Liver (tissue), 8 donors: ENCODE measurements at regions not wholly inside any gene's neighbourhood (a gene's known extent, or its start where the extent isn't known, plus 50 kb on each side); places are given as distances from the start of the nearest gene placed in this dataset.

ENCODE experiments used
- DNase-seq: peaks from one replicate; pipeline ENCODE4 v3.0.0-alpha.2; 2017; ENCODE audit warnings: low spot score
- H3K27ac ChIP-seq, 2 donors: one replicate each; pipeline ENCODE4 v1.7.0; 2013; ENCODE audit warnings: inconsistent platforms in 2 of 2, low read length in 2 of 2, control low read depth in 1 of 2, low read depth in 1 of 2, mild to moderate bottlenecking in 1 of 2
- H3K27me3 ChIP-seq, 4 donors: one replicate each; pipeline versions ENCODE4 v1.6.1 to v1.7.0; 2013; ENCODE audit warnings: low read length in 3 of 4, inconsistent platforms in 1 of 4, mild to moderate bottlenecking in 1 of 4, moderate library complexity in 1 of 4; ENCODE audit not compliant: control insufficient read depth in 4 of 4, insufficient read depth in 4 of 4
- H3K36me3 ChIP-seq, 4 donors: one replicate each; pipeline versions ENCODE4 v1.6.1 to v1.7.0; 2013; ENCODE audit warnings: low read length in 3 of 4, mild to moderate bottlenecking in 3 of 4, low read depth in 1 of 4, moderate library complexity in 1 of 4; ENCODE audit not compliant: control insufficient read depth in 4 of 4, insufficient read depth in 3 of 4
- H3K4me1 ChIP-seq, 4 donors: one replicate each; pipeline versions ENCODE4 v1.6.1 to v1.7.0; 2013; ENCODE audit warnings: low read length in 3 of 4, mild to moderate bottlenecking in 3 of 4, moderate library complexity in 1 of 4; ENCODE audit not compliant: control insufficient read depth in 4 of 4, insufficient read depth in 4 of 4
- H3K4me3 ChIP-seq, 3 donors: one replicate each; pipeline versions ENCODE4 v1.6.1 to v1.7.0; 2013; ENCODE audit warnings: low read length in 3 of 3, control low read depth in 1 of 3, low read depth in 1 of 3, mild to moderate bottlenecking in 1 of 3
- H3K9ac ChIP-seq, 2 donors: one replicate each; pipeline ENCODE4 v1.7.0; 2013; ENCODE audit warnings: low read length in 2 of 2, mild to moderate bottlenecking in 2 of 2, moderate library complexity in 2 of 2, control low read depth in 1 of 2, low read depth in 1 of 2
- H3K9me3 ChIP-seq, 4 donors: one replicate each; pipeline versions ENCODE4 v1.6.1 to v1.7.0; 2013; ENCODE audit warnings: low read length in 3 of 4; ENCODE audit not compliant: control insufficient read depth in 4 of 4
- ATF3 ChIP-seq: IDR thresholded peaks from 2 replicates; pipeline ENCODE4 v1.6.1; 2016; ENCODE audit warnings: antibody characterized with exemption
- EGR1 ChIP-seq, 2 donors: IDR thresholded peaks; 2 replicates each; pipeline ENCODE4 v1.6.1; 2016 to 2018; ENCODE audit warnings: antibody characterized with exemption in 2 of 2, low read depth in 2 of 2
- FOXA1 ChIP-seq: IDR thresholded peaks from 2 replicates; pipeline ENCODE4 v1.6.1; 2016; ENCODE audit warnings: antibody characterized with exemption
- FOXA2 ChIP-seq: IDR thresholded peaks from 2 replicates; pipeline ENCODE4 v1.6.1; 2016; ENCODE audit warnings: antibody characterized with exemption
- GABPA ChIP-seq, 2 donors: IDR thresholded peaks in 1 of 2; conservative IDR thresholded peaks in 1 of 2; 2 replicates each; pipeline ENCODE4 v1.6.1; 2016; ENCODE audit warnings: antibody characterized with exemption in 2 of 2, mild to moderate bottlenecking in 1 of 2, moderate library complexity in 1 of 2
- HNF4A ChIP-seq, 2 donors: conservative IDR thresholded peaks; 2 replicates each; pipeline ENCODE4 v1.6.1; 2016; ENCODE audit warnings: antibody characterized with exemption in 2 of 2, mild to moderate bottlenecking in 2 of 2
- HNF4G ChIP-seq: IDR thresholded peaks from 2 replicates; pipeline ENCODE4 v1.6.1; 2016; ENCODE audit warnings: antibody characterized with exemption
- JUND ChIP-seq, 2 donors: IDR thresholded peaks; 2 replicates each; pipeline ENCODE4 v1.6.1; 2016; ENCODE audit warnings: antibody characterized with exemption in 2 of 2
- NR2F2 ChIP-seq: IDR thresholded peaks from 2 replicates; pipeline ENCODE4 v1.6.1; 2016; ENCODE audit warnings: antibody characterized with exemption
- RAD21 ChIP-seq, 2 donors: IDR thresholded peaks; 2 replicates each; pipeline ENCODE4 v1.6.1; 2016; ENCODE audit warnings: antibody characterized with exemption in 2 of 2, mild to moderate bottlenecking in 2 of 2
- SP1 ChIP-seq: IDR thresholded peaks from 2 replicates; pipeline ENCODE4 v1.6.1; 2018; ENCODE audit warnings: antibody characterized with exemption, mild to moderate bottlenecking
- TAF1 ChIP-seq: conservative IDR thresholded peaks from 2 replicates; pipeline ENCODE4 v1.6.1; 2016; ENCODE audit warnings: antibody characterized with exemption, mild to moderate bottlenecking
- YY1 ChIP-seq: IDR thresholded peaks from 2 replicates; pipeline ENCODE4 v1.6.1; 2016; ENCODE audit warnings: antibody characterized with exemption, mild to moderate bottlenecking
- WGBS: extraction: QIAGEN DNeasy Blood & Tissue Kit; methylation state at CpG from one replicate; pipeline ENCODE4 v1.1.7; 2013; 5-methylcytosine and 5-hydroxymethylcytosine counted together
- TF ChIP-seq, protein P1 (sequence below): IDR thresholded peaks from 2 replicates; pipeline ENCODE4 v1.6.1; 2016; ENCODE audit warnings: antibody characterized with exemption, mild to moderate bottlenecking
- TF ChIP-seq, protein P2 (sequence below): IDR thresholded peaks from 2 replicates; pipeline ENCODE4 v1.6.1; 2016; ENCODE audit warnings: antibody characterized with exemption
- TF ChIP-seq, protein P3 (sequence below): IDR thresholded peaks from 2 replicates; pipeline ENCODE4 v1.6.1; 2016; ENCODE audit warnings: antibody characterized with exemption
- TF ChIP-seq, protein P4 (sequence below): fragments of 150-350 bp; IDR thresholded peaks from 2 replicates; pipeline ENCODE4 v1.5.1; 2017; ENCODE audit warnings: improper control_type of control experiment, low read depth, low read length; ENCODE audit not compliant: missing input control
- donor health status: healthy.
- donor health status: healthy.
- donor health status: healthy.
- donor health status: healthy.
- donor health status: healthy.

DNA sequence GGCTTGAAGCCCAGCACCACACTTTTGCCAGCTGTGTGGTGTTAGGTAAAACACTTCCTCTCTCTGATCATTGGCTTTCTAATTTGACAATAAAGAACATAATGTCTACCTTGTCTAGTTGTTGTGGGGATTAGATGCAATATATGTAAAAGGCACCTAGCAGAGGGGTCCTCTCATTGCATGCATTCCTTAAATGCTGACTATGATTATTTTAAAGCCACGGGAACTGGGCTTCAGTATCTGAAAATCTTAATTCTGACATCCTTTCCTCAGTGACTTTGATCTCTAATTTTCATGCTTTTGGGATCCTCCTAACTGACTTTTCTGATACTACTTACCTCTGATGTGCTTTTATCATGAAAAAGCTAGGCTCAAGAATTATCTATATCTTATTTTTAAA is 596.3 kb downstream of the TAFA4 start:
- no peak overlapping the region for H3K4me3 ChIP-seq
- no peaks in the 10 kb centered on the region for H3K36me3 ChIP-seq
- H3K27me3 ChIP-seq: no peaks in the 10 kb centered on the region
- DNase-seq: no peak
- no peaks in the 10 kb centered on the region for H3K9me3 ChIP-seq
- H3K9ac ChIP-seq: no peak overlapping the region
- WGBS: 71% methylated on average over 1 of the region's 1 CpG
- TF ChIP-seq HNF4G (no peak), YY1 (no peak), HNF4A (conservative IDR thresholded peaks at IDR 0.05) (no peak), TAF1 (no peak), EGR1 (IDR thresholded peaks at IDR 0.05; ENCODE audit: low read depth in 2 of 2) (no peak), SP1 (no peak), GABPA (IDR thresholded peaks at IDR 0.05 in 1 of 2, conservative IDR thresholded peaks at IDR 0.05 in 1 of 2) (no peak), FOXA1 (no peak), RAD21 (IDR thresholded peaks at IDR 0.05) (no peak), NR2F2 (no peak), JUND (IDR thresholded peaks at IDR 0.05) (no peak), ATF3 (no peak), FOXA2 (no peak)
- TF ChIP-seq, protein P1, sequence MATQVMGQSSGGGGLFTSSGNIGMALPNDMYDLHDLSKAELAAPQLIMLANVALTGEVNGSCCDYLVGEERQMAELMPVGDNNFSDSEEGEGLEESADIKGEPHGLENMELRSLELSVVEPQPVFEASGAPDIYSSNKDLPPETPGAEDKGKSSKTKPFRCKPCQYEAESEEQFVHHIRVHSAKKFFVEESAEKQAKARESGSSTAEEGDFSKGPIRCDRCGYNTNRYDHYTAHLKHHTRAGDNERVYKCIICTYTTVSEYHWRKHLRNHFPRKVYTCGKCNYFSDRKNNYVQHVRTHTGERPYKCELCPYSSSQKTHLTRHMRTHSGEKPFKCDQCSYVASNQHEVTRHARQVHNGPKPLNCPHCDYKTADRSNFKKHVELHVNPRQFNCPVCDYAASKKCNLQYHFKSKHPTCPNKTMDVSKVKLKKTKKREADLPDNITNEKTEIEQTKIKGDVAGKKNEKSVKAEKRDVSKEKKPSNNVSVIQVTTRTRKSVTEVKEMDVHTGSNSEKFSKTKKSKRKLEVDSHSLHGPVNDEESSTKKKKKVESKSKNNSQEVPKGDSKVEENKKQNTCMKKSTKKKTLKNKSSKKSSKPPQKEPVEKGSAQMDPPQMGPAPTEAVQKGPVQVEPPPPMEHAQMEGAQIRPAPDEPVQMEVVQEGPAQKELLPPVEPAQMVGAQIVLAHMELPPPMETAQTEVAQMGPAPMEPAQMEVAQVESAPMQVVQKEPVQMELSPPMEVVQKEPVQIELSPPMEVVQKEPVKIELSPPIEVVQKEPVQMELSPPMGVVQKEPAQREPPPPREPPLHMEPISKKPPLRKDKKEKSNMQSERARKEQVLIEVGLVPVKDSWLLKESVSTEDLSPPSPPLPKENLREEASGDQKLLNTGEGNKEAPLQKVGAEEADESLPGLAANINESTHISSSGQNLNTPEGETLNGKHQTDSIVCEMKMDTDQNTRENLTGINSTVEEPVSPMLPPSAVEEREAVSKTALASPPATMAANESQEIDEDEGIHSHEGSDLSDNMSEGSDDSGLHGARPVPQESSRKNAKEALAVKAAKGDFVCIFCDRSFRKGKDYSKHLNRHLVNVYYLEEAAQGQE: no peak
- TF ChIP-seq, protein P2, sequence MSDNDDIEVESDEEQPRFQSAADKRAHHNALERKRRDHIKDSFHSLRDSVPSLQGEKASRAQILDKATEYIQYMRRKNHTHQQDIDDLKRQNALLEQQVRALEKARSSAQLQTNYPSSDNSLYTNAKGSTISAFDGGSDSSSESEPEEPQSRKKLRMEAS: no peak
- TF ChIP-seq, protein P3, sequence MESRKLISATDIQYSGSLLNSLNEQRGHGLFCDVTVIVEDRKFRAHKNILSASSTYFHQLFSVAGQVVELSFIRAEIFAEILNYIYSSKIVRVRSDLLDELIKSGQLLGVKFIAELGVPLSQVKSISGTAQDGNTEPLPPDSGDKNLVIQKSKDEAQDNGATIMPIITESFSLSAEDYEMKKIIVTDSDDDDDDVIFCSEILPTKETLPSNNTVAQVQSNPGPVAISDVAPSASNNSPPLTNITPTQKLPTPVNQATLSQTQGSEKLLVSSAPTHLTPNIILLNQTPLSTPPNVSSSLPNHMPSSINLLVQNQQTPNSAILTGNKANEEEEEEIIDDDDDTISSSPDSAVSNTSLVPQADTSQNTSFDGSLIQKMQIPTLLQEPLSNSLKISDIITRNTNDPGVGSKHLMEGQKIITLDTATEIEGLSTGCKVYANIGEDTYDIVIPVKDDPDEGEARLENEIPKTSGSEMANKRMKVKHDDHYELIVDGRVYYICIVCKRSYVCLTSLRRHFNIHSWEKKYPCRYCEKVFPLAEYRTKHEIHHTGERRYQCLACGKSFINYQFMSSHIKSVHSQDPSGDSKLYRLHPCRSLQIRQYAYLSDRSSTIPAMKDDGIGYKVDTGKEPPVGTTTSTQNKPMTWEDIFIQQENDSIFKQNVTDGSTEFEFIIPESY: no peak
- TF ChIP-seq, protein P4, sequence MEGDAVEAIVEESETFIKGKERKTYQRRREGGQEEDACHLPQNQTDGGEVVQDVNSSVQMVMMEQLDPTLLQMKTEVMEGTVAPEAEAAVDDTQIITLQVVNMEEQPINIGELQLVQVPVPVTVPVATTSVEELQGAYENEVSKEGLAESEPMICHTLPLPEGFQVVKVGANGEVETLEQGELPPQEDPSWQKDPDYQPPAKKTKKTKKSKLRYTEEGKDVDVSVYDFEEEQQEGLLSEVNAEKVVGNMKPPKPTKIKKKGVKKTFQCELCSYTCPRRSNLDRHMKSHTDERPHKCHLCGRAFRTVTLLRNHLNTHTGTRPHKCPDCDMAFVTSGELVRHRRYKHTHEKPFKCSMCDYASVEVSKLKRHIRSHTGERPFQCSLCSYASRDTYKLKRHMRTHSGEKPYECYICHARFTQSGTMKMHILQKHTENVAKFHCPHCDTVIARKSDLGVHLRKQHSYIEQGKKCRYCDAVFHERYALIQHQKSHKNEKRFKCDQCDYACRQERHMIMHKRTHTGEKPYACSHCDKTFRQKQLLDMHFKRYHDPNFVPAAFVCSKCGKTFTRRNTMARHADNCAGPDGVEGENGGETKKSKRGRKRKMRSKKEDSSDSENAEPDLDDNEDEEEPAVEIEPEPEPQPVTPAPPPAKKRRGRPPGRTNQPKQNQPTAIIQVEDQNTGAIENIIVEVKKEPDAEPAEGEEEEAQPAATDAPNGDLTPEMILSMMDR: no peak
- no peaks in the 10 kb centered on the region for H3K4me1 ChIP-seq
- H3K27ac ChIP-seq: no peak overlapping the region
